Esophagus muscularis mucosa (tissue), 4 donors: ENCODE measurements at regions not wholly inside any gene's neighbourhood (a gene's known extent, or its start where the extent isn't known, plus 50 kb on each side); places are given as distances from the start of the nearest gene placed in this dataset.
"Not testable (repeated sequence)": the region's sequence is repeated elsewhere in the genome, so short reads cannot be mapped to it uniquely, and the experiment has no call there.

Experiments used
- DNase-seq: peaks from one replicate; pipeline ENCODE4 v3.0.0-alpha.2; 2017; ENCODE audit errors: extremely low spot score
- H3K27ac ChIP-seq, 4 donors: fragments of 200-600 bp; sonication (generic); replicated peaks in 1 of 4; 1 replicate in 3 of 4; 2 replicates in 1 of 4; pipeline ENCODE4 v1.5.1; 2016 to 2019; ENCODE audit warnings: mild to moderate bottlenecking in 1 of 4
- H3K27me3 ChIP-seq, 4 donors: fragments of 200-600 bp; sonication (generic); one replicate each; pipeline versions ENCODE4 v1.5.1 to v1.6.0; 2016 to 2019
- H3K36me3 ChIP-seq, 4 donors: fragments of 200-600 bp; sonication (generic); one replicate each; pipeline ENCODE4 v1.5.1; 2016 to 2019
- H3K4me1 ChIP-seq, 4 donors: fragments of 200-600 bp; sonication (generic); one replicate each; pipeline ENCODE4 v1.5.1; 2016 to 2019
- H3K4me3 ChIP-seq, 4 donors: fragments of 200-600 bp; sonication (generic); 1 replicate in 2 of 4; 2 replicates in 2 of 4; pipeline ENCODE4 v1.5.1; 2016 to 2019; ENCODE audit warnings: mild to moderate bottlenecking in 4 of 4, moderate library complexity in 1 of 4
- H3K9me3 ChIP-seq, 4 donors: fragments of 200-600 bp; sonication (generic); 1 replicate in 3 of 4; 2 replicates in 1 of 4; pipeline ENCODE4 v1.5.1; 2016 to 2019
- CTCF ChIP-seq, 3 experiments: fragments of 200-600 bp in 2 of 3; fragments of 450-650 bp in 1 of 3; sonication (generic) in 2 of 3; IDR thresholded peaks; one replicate each; pipeline ENCODE4 v1.5.1; 2017 to 2019; ENCODE audit warnings: antibody characterized with exemption in 3 of 3, mild to moderate bottlenecking in 2 of 3, moderate library complexity in 1 of 3
- EP300 ChIP-seq: sonication (generic); formaldehyde crosslinking; IDR thresholded peaks from one replicate; pipeline ENCODE4 v1.6.1; 2017; ENCODE audit warnings: antibody characterized with exemption
- POLR2A ChIP-seq: fragments of 450-650 bp; IDR thresholded peaks from one replicate; pipeline ENCODE4 v1.6.1; 2017; ENCODE audit warnings: antibody characterized with exemption, moderate library complexity, mild to moderate bottlenecking, low read depth
- POLR2AphosphoS5 ChIP-seq, 2 donors: sonication (generic); formaldehyde crosslinking; IDR thresholded peaks; one replicate each; pipeline ENCODE4 v1.6.1; 2017; ENCODE audit warnings: antibody characterized with exemption in 2 of 2
- WGBS: methylation state at CpG from one replicate; pipeline ENCODE4 v1.1.5; 2018; 5-methylcytosine and 5-hydroxymethylcytosine counted together
- intact Hi-C: fragments of 100-400 bp; cut with DNase I; formaldehyde crosslinking; loops from one replicate; pipeline ENCODE4 v1.15.1; 2023

GRCh38 chr3:82461049-82461889, 699.8 kb upstream of the GBE1 start:
- Histone ChIP-seq H3K4me1 (no peaks in the 10 kb centered on the region), H3K4me3 (no peak overlapping the region), H3K9me3 (no peaks in the 10 kb centered on the region), H3K36me3 (no peaks in the 10 kb centered on the region), H3K27ac (no peak overlapping the region), H3K27me3 (no peaks in the 10 kb centered on the region)
- 58% methylated on average over 10 of the region's 10 CpGs for WGBS
- no peak for DNase-seq
- intact Hi-C loops: no loop called here
- TF ChIP-seq CTCF (IDR thresholded peaks at IDR 0.05) (no peak), POLR2AphosphoS5 (IDR thresholded peaks at IDR 0.05) (no peak), EP300 (no peak), POLR2A (no peak)

- Histone ChIP-seq H3K4me3 (no peak overlapping the region), H3K9me3 (peaks cover 0 to 7% (median 6%) of the 10 kb centered on the region in 4 donors), H3K4me1 (no peaks in the 10 kb centered on the region), H3K27ac (no peak overlapping the region), H3K27me3 (no peaks in the 10 kb centered on the region), H3K36me3 (no peaks in the 10 kb centered on the region)
- WGBS: 54% methylated on average over 2 of the region's 2 CpGs
- TF ChIP-seq POLR2AphosphoS5 (IDR thresholded peaks at IDR 0.05): no peak
- TF ChIP-seq EP300: no peak
- TF ChIP-seq POLR2A: no peak
- no peak for TF ChIP-seq CTCF (IDR thresholded peaks at IDR 0.05)
- DNase-seq: no peak
- intact Hi-C loops: no loop called here
Measured at GRCh38 chr3:82448320-82448719, 686.9 kb upstream of the GBE1 start.

DNA sequence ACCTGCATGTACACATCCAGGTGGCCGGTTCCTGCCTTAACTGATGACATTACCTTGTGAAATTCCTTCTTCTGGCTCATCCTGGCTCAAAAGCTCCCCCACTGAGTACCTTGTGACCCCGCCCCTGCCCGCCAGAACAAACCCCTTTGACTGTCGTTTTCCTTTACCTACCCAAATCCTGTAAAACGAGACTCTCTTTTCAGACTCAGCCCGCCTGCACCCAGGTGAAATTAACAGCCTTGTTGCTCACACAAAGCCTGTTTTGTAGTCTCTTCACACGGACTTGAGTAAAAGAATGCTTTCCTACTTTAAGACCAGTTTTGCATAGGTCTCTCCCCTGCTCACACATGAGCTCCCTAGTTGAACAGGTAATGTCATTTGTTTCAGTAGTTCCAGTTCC, 667.4 kb upstream of the GBE1 start:
- H3K4me1 ChIP-seq, intact Hi-C loops, DNase-seq, H3K36me3 ChIP-seq, H3K27me3 ChIP-seq, H3K4me3 ChIP-seq, H3K9me3 ChIP-seq, H3K27ac ChIP-seq: not testable (repeated sequence)
- 15% methylated on average over 7 of the region's 7 CpGs for WGBS

- no peaks in the 10 kb centered on the region for H3K27me3 ChIP-seq
- TF ChIP-seq CTCF (IDR thresholded peaks at IDR 0.05): no peak
- TF ChIP-seq EP300: no peak
- TF ChIP-seq POLR2A: no peak
- no peak for TF ChIP-seq POLR2AphosphoS5 (IDR thresholded peaks at IDR 0.05)
- no peak overlapping the region for H3K27ac ChIP-seq
- no peak for DNase-seq
- no peak overlapping the region for H3K4me3 ChIP-seq
- WGBS: 18% methylated on average over 1 of the region's 1 CpG
- intact Hi-C loops: no loop called here
- H3K9me3 ChIP-seq: no peaks in the 10 kb centered on the region
- no peaks in the 10 kb centered on the region for H3K36me3 ChIP-seq
- H3K4me1 ChIP-seq: no peaks in the 10 kb centered on the region
Measured at GRCh38 chr3:82424031-82424339, 662.5 kb upstream of the GBE1 start.

GRCh38 chr3:82423268-82424030, 662.0 kb upstream of the GBE1 start:
- H3K4me1 ChIP-seq: no peaks in the 10 kb centered on the region
- intact Hi-C loops: no loop called here
- H3K36me3 ChIP-seq: no peaks in the 10 kb centered on the region
- no peak for TF ChIP-seq CTCF (IDR thresholded peaks at IDR 0.05)
- TF ChIP-seq POLR2AphosphoS5 (IDR thresholded peaks at IDR 0.05): no peak
- no peak for TF ChIP-seq POLR2A
- TF ChIP-seq EP300: no peak
- WGBS: 24% methylated on average over 2 of the region's 2 CpGs
- no peaks in the 10 kb centered on the region for H3K27me3 ChIP-seq
- no peak overlapping the region for H3K4me3 ChIP-seq
- H3K9me3 ChIP-seq: no peaks in the 10 kb centered on the region
- no peak overlapping the region for H3K27ac ChIP-seq
- no peak for DNase-seq
